MG63 (cell line): ENCODE measurements at regions not wholly inside any gene's neighbourhood (a gene's known extent, or its start where the extent isn't known, plus 50 kb on each side); places are given as distances from the start of the nearest gene placed in this dataset.
A peak's percentile ranks its signal among the peaks of the same experiment; 100 is the strongest.

Experiments used
- DNase-seq: peaks from one replicate; pipeline ENCODE4 v3.0.0-alpha.2; 2020
- H3K27me3 ChIP-seq: fragments of 250-450 bp; sonication (Bioruptor Pico); 2 replicates; pipeline ENCODE4 v1.5.1; 2020; ENCODE audit warnings: mild to moderate bottlenecking, moderate library complexity
- H3K36me3 ChIP-seq: fragments of 250-450 bp; sonication (Bioruptor Pico); 2 replicates; pipeline ENCODE4 v1.5.1; 2020; ENCODE audit warnings: mild to moderate bottlenecking, moderate library complexity
- H3K4me3 ChIP-seq: fragments of 250-450 bp; sonication (Bioruptor Pico); 2 replicates; pipeline ENCODE4 v1.5.1; 2020; ENCODE audit warnings: mild to moderate bottlenecking, moderate library complexity
- H3K9me3 ChIP-seq: fragments of 250-450 bp; sonication (Bioruptor Pico); 2 replicates; pipeline ENCODE4 v1.5.1; 2020; ENCODE audit warnings: mild to moderate bottlenecking, moderate library complexity

DNA sequence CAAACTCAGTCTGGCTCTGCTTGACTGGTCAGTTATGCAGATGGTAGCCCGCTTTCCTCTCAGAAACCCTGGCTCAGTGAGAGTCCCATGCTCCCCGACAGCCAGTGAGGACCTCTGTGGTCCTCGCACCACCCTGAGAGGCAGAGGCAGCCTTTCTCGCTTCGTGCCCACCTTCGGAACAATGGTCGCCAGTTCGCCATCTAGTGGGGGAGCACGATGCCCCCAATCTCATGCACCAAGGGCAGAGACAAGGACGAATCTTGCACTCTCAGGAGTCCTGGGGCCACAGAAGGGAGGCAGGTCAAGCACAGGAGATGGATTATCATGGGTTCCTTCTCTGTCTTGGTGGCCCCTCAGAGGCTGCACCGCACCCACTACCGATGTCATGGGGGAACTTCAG is 75.2 kb downstream of the RHCG start:
- DNase-seq: no peak
- H3K27me3 ChIP-seq: no peaks in the 10 kb centered on the region; the same call in 1 of the 2 replicates
- H3K4me3 ChIP-seq: no peak overlapping the region
- no peaks in the 10 kb centered on the region for H3K9me3 ChIP-seq
- H3K36me3 ChIP-seq: no peaks in the 10 kb centered on the region

DNA sequence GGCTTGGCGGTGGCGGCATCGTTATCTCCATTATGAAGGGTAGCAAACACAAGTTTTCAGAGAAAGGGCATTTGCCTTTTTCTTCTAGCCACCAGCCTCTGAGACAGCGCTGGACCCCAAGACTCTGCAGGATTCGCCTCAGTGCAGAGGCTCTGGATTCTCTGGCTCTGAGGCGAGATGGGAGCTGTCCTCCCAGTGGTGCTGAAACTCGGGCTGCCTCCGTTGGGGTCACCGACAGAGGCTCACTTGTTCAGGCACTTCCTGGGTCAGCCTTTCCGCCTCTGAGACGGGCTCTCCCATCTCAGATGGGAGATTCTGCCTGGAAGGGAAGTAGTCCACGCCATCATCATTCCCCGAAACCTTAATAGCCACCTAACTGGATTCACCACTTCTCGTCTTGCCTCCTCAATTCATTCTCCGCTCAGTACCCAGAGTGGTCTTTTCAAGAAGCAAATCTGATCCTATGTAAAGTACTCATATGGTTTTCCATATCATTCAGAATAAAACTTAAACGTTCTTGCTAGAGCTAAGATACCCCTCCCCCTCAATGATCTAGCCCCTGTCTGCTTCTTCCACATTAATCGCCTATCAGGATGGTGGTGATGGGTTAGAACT is 76.9 kb downstream of the RHCG start:
- H3K36me3 ChIP-seq: no peaks in the 10 kb centered on the region
- H3K4me3 ChIP-seq: no peak overlapping the region
- H3K27me3 ChIP-seq: no peaks in the 10 kb centered on the region; the same call in 1 of the 2 replicates
- H3K9me3 ChIP-seq: no peaks in the 10 kb centered on the region
- DNase-seq: peak; percentile 29

DNA sequence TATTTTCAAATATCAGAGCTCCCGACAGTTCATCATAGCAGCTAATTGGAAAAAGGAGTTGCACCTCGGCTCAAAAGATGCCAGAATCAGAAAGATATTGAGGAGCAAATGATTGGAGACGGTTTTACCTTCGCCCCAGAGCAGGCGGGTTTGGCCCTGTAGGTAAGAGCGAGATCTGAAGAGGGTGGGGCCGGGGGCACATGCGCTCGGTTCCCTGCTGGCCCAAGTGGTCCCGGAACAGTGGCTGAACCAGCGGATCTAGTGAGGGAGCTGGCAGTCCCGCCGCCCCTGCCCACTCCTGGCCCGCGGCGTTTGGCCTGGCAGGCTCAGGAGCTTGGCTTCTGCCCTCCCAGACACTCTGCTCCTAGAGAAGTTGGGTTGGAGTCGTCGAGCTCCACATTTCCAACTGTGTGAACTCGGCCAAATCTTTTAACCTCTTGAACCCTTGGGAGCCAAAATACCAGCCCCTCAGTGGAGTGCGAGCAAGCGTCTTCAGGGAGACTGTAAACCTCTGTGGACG is 79.1 kb downstream of the RHCG start:
- H3K4me3 ChIP-seq: no peak overlapping the region
- no peaks in the 10 kb centered on the region; the same call in 1 of the 2 replicates for H3K27me3 ChIP-seq
- no peak for DNase-seq
- H3K9me3 ChIP-seq: no peaks in the 10 kb centered on the region
- H3K36me3 ChIP-seq: no peaks in the 10 kb centered on the region

DNA sequence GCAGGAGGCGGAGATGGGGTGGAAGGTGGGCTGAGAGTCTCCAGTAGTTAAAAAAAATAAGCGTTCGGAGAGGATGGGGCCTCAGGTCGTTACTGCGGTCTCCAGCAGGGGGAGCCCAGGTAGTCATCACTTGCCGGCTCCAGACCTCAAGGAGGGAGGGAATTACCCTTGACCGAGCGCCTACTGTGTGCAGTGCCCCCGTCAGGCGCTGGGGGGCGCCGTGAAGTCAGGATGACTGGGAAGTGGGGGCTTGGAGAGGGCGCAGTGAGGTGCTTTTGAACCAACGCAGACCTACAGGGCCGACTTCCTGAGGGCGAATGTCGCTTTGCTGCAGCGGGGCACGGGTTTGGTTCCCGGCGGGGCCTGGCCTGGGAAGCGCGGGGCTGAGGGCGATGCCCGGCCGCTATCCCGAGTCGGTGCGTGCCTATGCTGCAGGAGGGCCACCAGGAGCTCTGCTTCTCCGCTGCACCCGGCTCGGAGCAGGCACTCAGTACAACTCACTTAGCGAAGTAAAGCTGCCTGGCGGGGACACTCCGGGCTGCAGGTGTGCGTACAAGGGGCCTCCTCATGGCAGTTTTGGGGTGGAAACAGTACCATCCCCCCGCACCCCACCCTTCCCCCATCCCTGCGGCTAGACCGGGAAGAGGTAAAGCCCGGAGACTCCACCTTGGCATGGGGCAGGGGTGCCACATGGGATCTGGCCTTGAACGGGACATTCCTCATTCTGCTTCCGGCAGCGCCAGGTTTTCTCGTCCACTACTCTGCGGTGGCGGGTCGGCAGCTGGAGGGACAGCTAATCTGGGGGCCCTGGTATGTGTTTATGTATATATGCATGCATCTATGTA is 79.8 kb downstream of the RHCG start:
- H3K27me3 ChIP-seq: no peaks in the 10 kb centered on the region; the same call in 1 of the 2 replicates

DNA sequence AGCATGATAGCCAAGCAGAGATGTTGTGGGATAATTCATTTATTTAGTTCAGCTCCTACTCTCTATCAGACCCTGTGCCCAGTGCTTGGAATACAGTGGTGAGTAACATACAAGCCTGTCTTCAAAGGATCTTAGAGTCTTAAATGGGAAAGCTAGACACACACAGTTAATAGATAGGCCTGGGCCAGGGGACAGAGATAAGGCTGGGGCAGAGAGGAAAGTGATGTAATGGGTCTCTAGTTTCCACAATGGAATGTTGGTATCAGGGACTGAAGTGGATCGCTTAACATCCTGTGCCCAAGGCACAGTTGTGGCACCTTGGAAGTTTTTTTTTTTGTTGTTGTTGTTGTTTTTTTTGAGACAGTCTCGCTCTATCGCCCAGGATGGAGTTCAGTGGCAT is 79.9 kb upstream of the POLG start:
- H3K9me3 ChIP-seq: no peaks in the 10 kb centered on the region
- H3K36me3 ChIP-seq: no peaks in the 10 kb centered on the region
- no peaks in the 10 kb centered on the region; the same call in 1 of the 2 replicates for H3K27me3 ChIP-seq
- no peak for DNase-seq
- no peak overlapping the region for H3K4me3 ChIP-seq

More for the DNA sequence above, 79.8 kb downstream of the RHCG start:
- Histone ChIP-seq H3K36me3 (no peaks in the 10 kb centered on the region), H3K9me3 (no peaks in the 10 kb centered on the region), H3K4me3 (no peak overlapping the region)
- DNase-seq: peak; percentile 74

DNA sequence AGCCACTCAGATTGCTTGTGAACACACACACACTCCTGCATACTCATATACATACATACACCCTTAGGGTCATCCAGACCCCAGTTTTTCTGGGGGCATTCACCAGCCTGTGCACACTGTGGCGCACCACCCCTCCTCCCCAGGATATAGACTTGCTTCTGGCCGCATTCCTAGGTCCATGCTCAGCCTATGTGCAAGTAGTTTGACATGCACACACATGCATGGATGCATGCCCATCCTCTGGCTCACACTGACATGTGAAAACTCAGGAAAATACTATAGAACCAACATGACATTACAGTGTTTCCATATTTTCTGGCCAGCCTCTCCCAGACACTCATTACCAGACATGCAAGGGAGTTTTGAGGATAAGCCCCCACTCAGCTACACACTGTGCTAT is 79.3 kb upstream of the POLG start:
- Histone ChIP-seq H3K9me3 (no peaks in the 10 kb centered on the region), H3K27me3 (no peaks in the 10 kb centered on the region)
- no peak for DNase-seq

DNA sequence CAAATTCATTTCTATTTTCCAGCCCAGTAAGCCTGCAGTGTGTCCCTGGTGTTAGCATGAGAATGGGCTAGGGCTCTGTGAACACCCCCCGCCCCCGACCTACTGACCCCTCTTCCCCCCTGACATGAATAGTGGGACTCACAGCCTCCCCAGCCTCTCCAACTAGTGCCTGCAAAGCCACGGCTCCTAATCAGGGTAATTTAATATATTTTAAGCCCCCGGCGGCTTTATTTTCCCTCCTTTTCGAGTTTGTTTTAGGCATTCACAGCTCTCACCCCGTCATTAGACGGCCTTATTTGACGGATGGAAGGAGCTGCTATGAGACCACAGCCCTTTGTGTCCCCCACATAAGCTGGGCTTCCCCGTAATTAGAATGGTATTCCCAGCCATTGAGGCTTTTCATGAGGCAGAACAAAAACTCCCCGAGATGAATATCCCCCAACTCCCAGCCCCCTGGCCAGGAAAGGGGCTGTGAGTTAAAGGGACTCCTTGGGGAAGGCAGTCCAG is 78.3 kb upstream of the POLG start:
- no peaks in the 10 kb centered on the region for H3K36me3 ChIP-seq
- H3K9me3 ChIP-seq: no peaks in the 10 kb centered on the region
- H3K4me3 ChIP-seq: no peak overlapping the region
- no peak for DNase-seq
- no peaks in the 10 kb centered on the region for H3K27me3 ChIP-seq

More for the DNA sequence above, 79.3 kb upstream of the POLG start:
- Histone ChIP-seq H3K4me3 (no peak overlapping the region), H3K36me3 (no peaks in the 10 kb centered on the region)

DNA sequence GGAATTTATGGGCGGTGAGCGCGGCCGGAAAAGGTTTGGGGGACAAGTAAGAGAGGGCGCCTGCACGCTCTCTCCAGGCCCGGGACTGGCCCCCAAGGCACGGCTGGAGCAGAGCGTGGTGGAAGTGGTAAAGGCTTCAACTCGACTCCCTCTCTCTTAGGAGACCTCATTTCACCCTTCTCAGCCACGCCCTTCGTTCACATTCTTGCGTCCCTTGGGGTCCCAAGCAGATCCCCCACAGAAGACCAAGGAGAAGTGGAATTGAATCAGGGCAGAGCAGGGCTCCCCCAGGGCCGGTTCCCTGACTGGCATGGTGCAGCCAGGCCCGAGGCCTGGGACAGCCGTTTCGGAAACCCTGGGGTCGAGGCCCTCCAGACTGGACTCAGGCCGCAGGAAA is 75.4 kb upstream of the POLG start:
- Histone ChIP-seq H3K27me3 (no peaks in the 10 kb centered on the region), H3K36me3 (no peaks in the 10 kb centered on the region), H3K9me3 (no peaks in the 10 kb centered on the region), H3K4me3 (no peak overlapping the region)
- DNase-seq: no peak

DNA sequence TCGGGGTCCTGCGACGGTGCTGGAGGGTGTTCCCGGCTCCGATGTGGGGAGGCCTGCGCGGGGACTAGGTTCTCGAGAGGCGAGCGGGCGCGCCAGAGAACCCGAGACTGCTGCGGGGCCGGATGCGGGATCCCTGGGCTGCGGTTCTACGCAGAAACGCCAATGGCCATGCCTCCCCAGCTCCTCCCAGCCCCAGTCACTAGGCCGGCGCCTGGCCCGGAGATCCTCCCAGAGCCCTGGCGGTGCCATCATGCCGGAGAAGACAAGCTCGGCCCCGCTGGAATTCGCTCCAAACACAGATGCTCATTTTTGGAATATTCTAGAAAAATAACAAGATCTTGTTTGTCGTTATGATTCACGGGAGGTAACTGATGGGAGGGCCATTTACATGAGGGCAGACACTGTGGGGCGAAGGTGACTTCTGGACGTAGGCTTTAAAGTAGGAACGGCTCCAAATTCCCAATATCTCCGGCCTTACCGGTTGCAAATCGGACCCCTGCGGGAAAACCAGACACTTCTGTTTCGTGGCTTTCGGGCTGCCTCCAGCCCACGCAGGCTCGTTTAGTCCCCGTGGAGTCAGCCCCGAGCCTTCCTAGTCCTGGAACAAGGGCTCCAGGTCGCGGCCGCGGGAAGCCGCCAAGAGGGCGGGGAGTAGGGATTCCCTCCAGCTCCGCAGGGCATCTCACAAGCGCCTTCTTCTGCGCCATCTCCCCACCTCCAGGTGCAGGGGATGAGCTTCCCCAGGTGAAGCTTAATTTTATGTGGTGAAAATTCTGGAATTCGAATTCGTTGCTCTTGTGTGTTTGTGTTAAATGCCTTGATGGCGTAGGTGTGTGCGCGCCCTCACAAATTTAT is 74.8 kb upstream of the POLG start:
- Histone ChIP-seq H3K4me3 (no peak overlapping the region), H3K27me3 (no peaks in the 10 kb centered on the region), H3K36me3 (no peaks in the 10 kb centered on the region), H3K9me3 (no peaks in the 10 kb centered on the region)
- no peak for DNase-seq

DNA sequence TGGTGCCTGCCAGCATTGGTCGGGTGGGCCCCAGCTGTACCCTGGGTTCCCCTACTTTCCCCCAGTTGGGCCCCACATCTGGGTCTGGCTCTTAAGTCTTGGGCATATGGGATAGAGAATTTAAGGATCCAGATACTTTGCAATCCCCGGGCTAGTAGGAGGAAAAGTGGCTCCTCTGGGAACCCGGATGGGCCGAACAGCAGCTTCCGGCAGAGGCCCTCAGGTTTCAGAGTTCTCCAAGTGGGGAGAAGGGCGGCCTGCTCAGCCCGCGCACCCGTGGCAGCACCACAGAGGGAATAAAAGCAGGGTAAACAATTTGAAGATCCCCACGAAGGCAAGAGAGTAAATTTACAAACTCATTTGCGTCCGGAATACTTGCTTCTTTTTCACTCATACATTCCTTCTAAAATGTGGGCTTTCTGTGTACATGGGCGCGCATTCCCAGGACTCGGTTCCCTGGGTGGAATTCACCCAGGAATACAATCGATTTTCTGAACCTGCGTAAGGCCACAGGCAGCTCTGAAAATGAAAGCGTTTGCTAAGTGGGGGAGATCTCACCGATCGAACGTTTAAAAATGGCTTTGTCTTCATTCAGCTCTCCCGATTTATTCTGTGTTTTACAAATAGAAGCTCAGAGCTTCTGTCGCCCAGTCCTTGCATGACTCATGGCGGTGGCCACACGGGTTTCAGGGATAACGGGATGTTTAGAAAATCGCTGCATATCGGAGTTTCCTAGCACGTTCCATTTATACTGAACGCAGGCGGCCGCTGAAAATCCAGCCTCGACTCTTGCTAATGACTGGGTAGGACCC is 74.0 kb upstream of the POLG start:
- Histone ChIP-seq H3K4me3 (no peak overlapping the region), H3K36me3 (no peaks in the 10 kb centered on the region), H3K9me3 (no peaks in the 10 kb centered on the region), H3K27me3 (no peaks in the 10 kb centered on the region)
- no peak for DNase-seq

DNA sequence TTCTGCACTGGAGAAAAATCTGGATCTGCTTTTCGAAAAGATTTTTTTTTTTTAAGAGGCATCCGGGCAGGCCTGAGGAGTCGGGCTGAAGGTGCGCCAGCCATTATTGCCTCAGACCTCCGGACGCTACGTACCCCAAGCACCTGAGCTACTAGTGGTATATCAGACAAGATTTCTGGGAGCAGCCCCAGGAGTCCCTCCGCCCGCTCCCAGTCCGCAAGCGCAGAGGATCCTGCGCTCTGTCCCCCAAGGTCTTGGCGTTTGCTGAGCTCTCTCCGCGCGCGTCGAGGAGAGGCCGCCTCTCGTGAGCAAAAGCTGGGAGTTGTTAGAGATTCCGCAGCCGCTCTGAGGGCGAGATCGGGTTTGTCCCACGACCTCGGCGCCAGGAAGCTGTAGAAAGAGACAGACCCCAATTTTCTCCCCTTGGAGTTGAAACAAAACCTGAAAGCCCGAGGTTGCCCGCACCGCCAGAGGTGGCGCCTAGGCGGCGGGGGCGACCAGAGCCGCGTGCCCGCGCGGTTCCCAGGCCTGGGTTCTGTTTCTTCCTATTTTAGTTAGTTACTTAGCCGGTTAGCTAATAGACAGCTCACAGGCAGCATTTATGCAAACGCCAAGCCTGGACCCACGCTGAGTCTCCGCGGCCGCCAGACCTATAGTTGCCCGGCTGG is 72.5 kb upstream of the POLG start:
- Histone ChIP-seq H3K36me3 (no peaks in the 10 kb centered on the region), H3K9me3 (no peaks in the 10 kb centered on the region), H3K4me3 (no peak overlapping the region), H3K27me3 (no peaks in the 10 kb centered on the region)
- no peak for DNase-seq

DNA sequence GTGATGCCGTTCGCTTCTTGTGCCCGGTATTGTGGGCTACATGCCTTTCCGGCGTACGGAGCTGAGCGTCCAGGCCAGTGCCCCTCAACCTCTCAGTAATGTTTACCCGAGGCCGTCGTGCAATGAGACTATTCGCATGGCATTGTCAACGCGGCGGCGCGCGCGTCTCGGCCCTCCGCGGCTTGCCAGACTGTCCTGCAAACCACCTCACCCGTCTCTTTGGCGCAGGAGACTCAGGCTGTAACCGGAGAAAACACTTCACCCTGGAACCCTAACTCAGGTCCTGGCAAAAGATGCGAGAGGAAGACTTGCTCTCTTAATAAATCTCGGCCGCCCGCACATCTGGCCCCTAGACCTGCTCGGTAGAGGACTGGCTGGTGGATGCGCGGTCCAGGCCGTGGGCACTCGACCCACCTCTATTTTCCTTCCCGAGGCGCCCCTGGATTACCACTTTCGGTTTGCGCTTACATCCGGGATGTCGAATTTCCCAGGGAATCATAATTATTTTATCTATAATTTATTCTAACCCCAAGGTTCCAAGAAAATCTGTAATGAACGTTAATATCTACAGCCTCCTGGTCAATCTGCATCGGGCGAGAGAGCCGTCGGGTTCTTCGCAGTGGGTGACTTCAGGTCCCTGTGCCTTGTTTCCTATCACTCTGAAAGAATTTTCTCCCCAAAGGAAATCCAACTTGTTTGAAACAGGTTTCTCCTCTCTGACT is 71.8 kb upstream of the POLG start:
- H3K9me3 ChIP-seq: no peaks in the 10 kb centered on the region
- H3K27me3 ChIP-seq: no peaks in the 10 kb centered on the region
- H3K4me3 ChIP-seq: no peak overlapping the region
- no peaks in the 10 kb centered on the region for H3K36me3 ChIP-seq
- no peak for DNase-seq

DNA sequence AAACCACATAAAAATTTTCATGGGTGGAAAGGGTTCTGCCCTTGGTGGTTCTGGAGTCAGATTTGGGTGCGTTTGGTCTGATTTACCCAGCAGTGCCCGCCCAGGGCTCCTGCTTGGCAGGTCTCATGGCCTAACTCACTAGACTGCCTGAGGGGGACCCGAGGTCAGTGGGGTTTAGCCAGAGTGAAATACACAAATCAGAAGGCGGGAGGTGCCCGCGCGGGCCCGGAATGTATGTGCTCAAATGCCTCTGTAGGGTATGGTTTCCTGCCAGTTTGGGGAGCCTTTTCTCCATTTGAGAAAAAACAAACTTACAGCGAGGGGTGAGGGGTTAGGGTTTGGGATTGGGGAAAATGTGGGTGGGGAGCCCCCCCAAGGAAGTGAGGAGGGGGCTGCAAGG is 70.9 kb upstream of the POLG start:
- Histone ChIP-seq H3K4me3 (no peak overlapping the region), H3K27me3 (no peaks in the 10 kb centered on the region)
- DNase-seq: no peak

DNA sequence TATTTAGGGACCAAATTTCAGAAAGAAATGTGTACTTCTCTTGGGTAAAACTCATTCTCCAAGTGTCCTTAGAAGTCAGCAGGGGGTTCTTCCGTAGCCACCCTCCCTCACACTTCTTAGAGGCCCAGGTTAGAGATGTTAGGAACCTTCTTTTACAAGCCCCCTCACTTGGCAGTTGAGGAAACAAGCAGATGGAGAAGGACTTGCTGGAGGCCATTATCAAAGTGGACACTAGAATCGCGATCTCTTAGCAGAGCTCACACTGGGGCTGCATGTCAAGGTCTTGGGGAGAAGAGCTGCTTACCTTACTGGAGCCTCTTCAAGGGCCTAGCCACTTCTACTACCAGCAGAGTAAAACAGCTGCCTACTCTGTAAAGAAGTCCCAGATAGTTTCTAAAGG is 69.4 kb upstream of the POLG start:
- H3K36me3 ChIP-seq: no peaks in the 10 kb centered on the region
- no peaks in the 10 kb centered on the region for H3K9me3 ChIP-seq
- DNase-seq: no peak
- no peaks in the 10 kb centered on the region for H3K27me3 ChIP-seq
- no peak overlapping the region for H3K4me3 ChIP-seq

More for the DNA sequence above, 70.9 kb upstream of the POLG start:
- no peaks in the 10 kb centered on the region for H3K36me3 ChIP-seq
- no peaks in the 10 kb centered on the region for H3K9me3 ChIP-seq

DNA sequence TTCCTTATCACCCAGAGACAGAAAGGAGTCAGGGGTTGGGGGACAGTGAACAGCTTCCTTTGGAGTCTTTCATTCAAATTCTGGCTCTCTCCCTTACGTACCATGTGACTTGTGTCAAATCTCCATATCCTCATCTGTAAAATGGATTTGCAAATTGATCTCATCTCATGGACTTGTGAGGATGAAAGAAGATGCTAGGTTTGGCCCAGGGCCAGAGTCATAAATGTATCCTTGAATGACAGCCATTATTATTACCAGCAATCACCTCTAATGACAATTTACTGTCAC is 67.8 kb upstream of the POLG start:
- DNase-seq: no peak
- no peaks in the 10 kb centered on the region for H3K9me3 ChIP-seq
- no peaks in the 10 kb centered on the region for H3K27me3 ChIP-seq
- no peak overlapping the region for H3K4me3 ChIP-seq
- H3K36me3 ChIP-seq: no peaks in the 10 kb centered on the region
